HG03108 (cell line): ENCODE measurements at regions not wholly inside any gene's neighbourhood (a gene's known extent, or its start where the extent isn't known, plus 50 kb on each side); places are given as distances from the start of the nearest gene placed in this dataset.
"Not testable (repeated sequence)": the region's sequence is repeated elsewhere in the genome, so short reads cannot be mapped to it uniquely, and the experiment has no call there.

Experiments
- ATAC-seq: cut with Tn5 transposase; IDR thresholded peaks from one replicate; pipeline ENCODE4 v1.9.1; 2021; ENCODE audit warnings: moderate library complexity; ENCODE audit not compliant: unreplicated experiment

- no peak for ATAC-seq
Measured at GRCh38 chr6:125647391-125647790, 102.0 kb upstream of the HEY2 start.

GRCh38 chr6:125653752-125654151 lies 95.7 kb upstream of the HEY2 start:
- not testable (repeated sequence) for ATAC-seq

GRCh38 chr6:125655511-125655910 lies 93.9 kb upstream of the HEY2 start:
- no peak for ATAC-seq

GRCh38 chr6:125656287-125656870 lies 93.1 kb upstream of the HEY2 start:
- no peak for ATAC-seq

GRCh38 chr6:125658136-125658535 lies 91.3 kb upstream of the HEY2 start:
- ATAC-seq, result no peak

GRCh38 chr6:125658759-125659431 lies 90.5 kb upstream of the HEY2 start:
- ATAC-seq, result no peak

GRCh38 chr6:125659887-125660286 lies 89.5 kb upstream of the HEY2 start:
- ATAC-seq, result no peak

GRCh38 chr6:125662296-125662695 lies 87.1 kb upstream of the HEY2 start:
- no peak for ATAC-seq

GRCh38 chr6:125665295-125665814 lies 84.1 kb upstream of the HEY2 start:
- ATAC-seq, result no peak

GRCh38 chr6:125667326-125667725 lies 82.1 kb upstream of the HEY2 start:
- no peak for ATAC-seq

- ATAC-seq, result no peak
Measured at GRCh38 chr6:125668071-125668470, 81.4 kb upstream of the HEY2 start.

- no peak for ATAC-seq
Measured at GRCh38 chr6:125670568-125670967, 78.9 kb upstream of the HEY2 start.

GRCh38 chr6:125671323-125671722 lies 78.1 kb upstream of the HEY2 start:
- no peak for ATAC-seq

GRCh38 chr6:125674230-125674629 lies 75.2 kb upstream of the HEY2 start:
- ATAC-seq, result no peak

- no peak for ATAC-seq
Measured at GRCh38 chr6:125678601-125679000, 70.8 kb upstream of the HEY2 start.

GRCh38 chr6:125679128-125679527 lies 70.3 kb upstream of the HEY2 start:
- ATAC-seq, result no peak

- ATAC-seq, result no peak
Measured at GRCh38 chr6:125679651-125680050, 69.8 kb upstream of the HEY2 start.

- no peak for ATAC-seq
Measured at GRCh38 chr6:125682939-125683338, 66.5 kb upstream of the HEY2 start.

GRCh38 chr6:125688138-125688537 lies 61.3 kb upstream of the HEY2 start:
- no peak for ATAC-seq

GRCh38 chr6:125693480-125693879 lies 56.0 kb upstream of the HEY2 start:
- no peak for ATAC-seq

GRCh38 chr6:125699591-125699990 lies 49.8 kb upstream of the HEY2 start:
- no peak for ATAC-seq
